ENCODE measurements at regions not wholly inside any gene's neighbourhood (a gene's known extent, or its start where the extent isn't known, plus 50 kb on each side); places are given as distances from the start of the nearest gene placed in this dataset.

DNA sequence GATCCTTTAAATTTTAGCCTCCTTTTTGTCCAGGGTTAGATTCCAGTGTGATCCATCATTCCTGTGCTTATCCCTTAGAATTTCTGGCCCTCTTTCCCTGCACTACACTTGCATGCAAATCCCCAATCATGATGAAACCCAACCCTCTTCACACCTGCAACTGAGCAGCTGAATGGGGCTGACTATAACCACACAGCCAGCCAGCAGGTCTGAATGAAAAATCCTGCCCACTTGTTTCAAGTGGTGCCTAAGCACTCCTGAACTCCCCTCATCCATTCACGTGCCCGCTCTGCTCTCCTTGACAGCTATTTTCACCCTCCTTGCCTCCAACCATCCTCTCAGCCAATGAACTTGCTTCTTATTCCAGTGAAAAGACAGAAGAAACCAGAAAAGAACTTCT lies 80.5 kb upstream of the AFF3 start:
- peak; percentile 67 for DNase-seq

DNA sequence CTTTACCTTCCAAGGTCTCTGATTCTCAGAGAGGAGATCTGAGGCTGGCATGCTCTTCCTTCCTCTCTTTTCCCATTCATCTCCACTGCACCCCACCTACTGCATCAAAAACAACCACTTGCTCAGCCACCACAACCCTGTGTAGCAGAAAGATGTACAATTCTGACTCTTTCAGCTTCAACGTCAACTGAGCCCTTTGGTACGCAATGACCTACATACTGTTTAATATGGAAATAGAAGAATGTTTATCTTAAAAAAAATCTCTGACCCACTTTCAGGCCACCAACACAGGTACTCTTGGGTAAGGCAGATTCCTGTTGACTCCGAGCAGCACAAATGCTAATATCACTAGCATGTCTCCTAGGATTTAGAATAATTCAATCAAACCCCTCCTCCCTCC lies 76.2 kb upstream of the AFF3 start:
- DNase-seq: no peak

DNA sequence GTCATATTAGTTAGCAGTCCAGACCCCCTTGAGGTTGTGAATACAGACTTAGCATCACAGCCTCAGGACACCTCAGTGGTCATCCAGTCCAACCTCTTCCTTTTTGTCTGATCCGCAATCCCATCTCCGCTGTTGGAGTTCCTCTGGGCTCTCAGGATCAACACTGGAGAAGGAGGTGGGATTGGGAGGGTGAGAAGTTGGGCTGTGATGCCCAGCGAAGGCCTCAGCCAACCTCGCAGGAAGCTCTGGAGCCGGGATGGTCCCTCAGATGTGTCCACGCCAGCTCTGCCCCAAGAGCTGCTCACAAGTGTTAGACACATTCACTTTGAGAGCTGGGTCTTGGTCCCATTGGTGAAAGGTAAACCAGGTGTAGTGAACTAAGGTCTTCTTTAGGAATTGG lies 74.9 kb upstream of the AFF3 start:
- no peak for DNase-seq

DNA sequence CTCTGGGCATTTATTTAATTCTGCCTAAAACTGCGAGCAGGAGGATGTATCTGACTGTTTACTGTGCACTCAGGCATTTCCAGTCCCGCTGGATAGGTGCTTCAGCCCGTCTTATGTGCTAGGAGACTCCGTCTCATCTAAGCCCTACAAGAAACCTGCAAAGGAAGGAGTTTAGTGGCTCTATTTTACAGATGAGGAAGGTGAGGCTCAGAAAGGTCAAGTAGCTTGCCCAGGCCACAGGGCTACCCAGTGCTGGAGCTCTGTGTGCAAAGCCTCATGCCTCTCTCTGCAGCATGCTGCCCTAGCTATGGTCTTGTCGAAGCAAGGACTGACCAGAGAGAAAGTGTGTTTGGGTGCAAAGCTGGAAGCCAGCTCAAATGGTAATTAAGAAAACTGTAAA lies 73.6 kb upstream of the AFF3 start:
- DNase-seq: no peak

DNA sequence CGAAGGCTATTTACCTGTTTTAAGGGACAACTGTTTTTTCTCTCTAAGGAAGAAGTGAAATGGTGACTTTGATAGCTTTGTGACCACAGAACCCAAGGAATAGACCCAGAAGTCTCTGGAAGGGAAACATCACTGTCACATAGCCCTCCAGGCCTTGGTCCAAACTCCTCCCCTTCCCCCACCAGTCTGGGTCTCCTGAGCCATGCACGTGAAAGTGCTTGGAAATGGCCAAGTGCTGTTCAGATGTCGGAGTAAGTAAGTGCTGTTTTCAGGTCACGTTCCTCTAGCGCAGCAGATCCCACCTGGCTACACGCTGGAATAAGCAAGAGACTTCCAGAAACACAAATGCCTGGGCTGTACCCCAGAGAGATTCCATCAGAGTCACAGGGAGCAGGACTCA lies 73.0 kb upstream of the AFF3 start:
- no peak for DNase-seq

DNA sequence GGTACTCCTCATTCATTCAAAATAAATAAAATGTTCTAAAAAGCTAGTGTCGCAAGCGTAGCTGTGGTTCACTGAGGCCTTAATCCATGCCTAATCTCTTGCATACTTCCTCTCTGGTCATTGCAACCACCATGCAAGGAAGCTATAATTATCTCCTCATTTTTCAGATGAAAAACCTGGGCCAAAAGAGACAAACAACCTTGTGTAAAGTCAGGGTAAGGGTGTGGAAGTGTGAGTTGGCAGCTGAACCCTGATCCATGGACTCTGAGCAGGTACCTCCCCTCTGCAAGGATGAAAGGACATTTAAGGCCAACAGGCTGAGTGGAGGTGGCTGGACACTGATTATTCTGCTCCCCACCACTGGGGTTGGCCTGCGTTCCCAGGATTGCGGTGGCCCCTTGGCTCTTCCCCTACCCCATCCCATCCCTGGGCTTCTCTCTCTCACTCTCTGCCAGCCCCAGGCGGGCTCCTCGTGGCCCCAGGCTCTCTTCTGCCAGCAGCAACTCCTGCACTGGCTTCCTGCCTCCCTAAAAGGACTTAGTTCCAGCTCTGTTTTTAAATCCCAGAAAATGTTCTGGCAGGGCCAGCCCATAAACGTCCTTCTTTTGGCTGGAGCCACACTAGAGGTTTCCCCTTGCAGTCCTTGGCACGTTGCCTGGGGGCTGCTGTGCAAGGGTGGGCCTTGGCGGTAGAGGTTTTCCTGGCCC lies 72.0 kb upstream of the AFF3 start:
- no peak for DNase-seq

DNA sequence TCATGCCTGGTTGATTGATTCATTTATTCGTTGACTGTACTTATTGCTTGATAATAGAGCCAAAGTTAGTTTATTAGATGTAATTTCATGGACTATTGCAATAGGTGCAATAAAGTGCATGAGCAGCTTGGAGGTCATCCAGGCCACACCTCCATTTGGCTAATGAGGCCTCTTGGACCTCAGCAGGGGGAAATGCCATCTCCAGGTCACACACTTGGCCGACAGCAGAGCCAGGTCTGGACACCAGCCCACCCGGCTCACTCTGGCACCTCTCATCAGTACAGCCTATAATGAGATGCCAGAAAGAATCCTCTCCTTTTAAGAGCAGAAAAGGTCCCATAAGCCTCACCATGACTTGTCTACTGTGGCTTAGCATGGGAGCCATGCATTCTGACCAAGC lies 71.2 kb upstream of the AFF3 start:
- DNase-seq: no peak

DNA sequence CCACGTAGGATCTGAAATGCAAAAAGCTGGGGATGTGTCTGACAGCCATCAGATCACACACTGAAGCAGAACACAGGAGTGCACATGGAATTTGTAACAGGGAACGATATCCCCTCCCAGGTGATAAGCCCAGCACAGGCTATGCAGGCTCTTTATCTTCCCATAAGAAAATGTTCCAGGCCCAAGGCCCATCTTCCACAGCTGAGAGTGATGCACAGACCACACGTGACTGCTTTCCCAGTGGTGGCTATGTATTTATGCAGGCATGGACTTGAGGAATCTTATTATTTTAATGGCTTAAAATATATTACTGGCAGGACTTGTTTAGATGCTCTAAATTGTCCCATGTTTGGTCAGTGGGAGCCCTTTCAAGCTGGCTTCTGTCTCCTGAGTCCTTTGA lies 70.5 kb upstream of the AFF3 start:
- DNase-seq: no peak

DNA sequence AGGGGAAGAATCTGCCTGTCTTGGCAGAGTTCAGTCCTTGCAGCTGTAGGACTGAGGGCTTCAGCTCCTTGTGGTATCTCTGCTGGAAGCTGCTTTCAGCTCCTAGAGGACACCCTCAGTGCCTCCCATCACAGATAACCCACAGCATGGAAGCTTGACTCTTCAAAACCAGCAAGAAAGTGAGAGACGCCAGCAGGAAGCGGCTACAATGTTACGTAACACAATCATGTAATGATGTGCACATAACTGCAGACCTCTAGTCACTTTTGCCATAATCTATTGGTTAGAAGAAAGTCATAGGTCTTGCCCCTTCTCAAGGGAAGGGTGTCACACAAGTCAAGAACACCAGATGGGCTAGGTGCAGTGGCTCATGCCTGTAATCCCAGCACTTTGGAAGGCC lies 69.1 kb upstream of the AFF3 start:
- no peak for DNase-seq

DNA sequence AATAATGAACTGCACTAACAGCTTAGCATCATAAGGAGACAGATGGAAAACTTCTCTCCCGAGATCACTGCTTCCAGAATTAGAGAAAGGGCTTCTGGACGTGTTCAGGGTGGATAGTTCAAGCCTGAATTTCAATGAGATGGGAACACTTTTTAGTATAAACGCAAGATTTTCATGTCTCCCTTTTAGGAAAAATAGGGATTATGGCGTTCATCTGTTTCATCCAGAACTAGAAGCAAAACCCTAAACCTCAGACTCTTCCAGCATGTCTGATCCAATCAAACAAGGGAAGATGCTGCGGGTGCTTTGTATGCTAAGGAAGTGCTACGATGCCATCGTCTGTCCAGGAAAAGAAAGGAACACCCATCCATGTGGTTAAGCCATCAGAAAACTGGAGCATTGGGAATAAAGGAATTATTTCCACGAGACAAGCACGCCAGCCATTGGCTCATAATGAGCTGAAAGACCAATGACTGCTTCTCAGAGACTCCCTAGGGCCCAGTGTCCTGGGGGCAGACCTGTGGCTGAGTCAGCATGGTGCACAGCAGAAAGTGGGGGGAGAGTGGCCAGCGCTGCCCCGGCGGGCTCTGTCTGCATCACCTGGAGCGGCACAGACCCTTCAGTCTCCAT lies 65.9 kb upstream of the AFF3 start:
- DNase-seq: no peak

DNA sequence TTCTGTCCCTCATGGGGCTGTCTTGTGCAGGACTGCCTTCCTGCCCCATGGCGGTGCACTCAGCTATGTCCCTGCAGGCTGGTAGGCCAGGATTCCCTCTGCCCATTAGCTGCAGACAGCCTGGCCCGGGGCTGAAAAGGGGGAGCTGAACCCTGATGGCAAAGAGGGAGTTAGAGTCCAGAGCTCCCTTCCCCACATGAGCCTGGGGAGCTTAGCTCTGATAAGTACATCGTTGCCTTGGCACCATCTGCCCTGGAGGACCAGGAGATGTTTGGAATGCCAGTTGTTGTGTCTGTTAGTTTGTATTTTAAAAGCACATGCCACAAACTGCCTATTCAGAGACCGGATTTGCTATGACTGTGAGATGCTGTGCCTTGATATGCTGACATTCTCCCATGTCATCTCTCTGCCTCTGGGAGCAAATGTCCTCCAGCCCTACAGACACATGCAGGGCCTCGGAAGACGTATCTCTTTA lies 65.1 kb upstream of the AFF3 start:
- DNase-seq: no peak

DNA sequence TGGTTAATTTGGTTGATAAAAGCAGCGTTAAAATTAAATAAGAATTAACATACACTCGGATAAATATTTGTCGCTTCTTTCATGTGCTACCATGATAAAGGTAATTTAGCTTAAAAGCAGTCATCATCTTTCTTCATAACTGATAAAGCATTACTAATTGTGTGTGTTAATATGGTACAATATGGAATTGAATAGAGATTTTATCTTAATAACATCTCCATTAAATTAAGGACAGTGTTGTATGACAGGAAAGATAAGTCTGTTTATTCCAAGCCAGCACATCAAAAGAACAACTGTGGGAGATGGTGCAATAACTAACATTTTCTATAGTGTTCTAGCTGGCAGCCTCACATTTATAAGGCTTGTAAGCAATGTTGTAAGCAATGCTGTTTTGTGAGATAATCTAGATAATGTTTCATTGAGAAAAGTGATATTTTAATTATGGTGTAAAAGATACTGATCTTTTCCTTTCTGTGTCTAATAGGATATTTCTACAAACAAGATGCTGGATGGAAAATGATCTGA lies 64.4 kb upstream of the AFF3 start:
- DNase-seq: no peak

DNA sequence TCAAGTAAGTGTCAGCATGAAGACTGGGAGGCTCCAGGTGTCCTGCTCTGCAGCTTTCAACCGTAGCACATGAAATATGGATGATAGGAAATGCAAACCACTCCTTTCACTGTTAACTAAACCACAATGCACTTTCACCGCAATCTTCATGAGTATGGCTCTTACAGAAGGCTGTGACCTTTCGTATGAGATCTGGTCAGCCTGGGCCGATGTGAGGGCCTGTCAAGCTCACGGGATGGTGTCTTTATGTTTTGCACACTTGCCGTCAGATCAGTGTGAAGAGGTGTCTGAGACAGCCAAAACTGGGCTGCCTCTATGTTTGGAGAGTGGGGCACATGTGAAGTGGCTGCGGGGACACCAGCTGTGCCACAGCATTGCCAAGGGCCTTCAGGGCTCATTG lies 62.8 kb upstream of the AFF3 start:
- DNase-seq: no peak

DNA sequence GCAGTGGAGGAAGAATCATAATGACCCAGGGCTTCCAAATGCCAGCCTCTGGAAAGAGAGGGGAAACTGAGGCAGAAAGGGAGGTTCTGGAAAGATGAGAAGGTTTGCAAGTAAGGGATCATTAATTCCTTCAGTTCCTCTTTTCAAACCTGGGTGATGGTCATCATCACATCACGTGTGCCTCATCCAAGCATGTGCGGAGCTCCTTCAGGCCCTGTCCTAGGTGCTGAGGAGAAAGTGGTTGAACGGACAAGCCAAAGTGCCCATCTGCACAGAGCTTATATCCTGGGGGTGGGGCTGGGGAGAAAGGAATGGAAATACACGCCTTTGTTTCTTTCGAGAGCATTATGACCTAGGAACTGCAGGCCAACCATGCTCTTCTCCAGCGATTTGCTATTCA lies 60.2 kb upstream of the AFF3 start:
- no peak for DNase-seq

DNA sequence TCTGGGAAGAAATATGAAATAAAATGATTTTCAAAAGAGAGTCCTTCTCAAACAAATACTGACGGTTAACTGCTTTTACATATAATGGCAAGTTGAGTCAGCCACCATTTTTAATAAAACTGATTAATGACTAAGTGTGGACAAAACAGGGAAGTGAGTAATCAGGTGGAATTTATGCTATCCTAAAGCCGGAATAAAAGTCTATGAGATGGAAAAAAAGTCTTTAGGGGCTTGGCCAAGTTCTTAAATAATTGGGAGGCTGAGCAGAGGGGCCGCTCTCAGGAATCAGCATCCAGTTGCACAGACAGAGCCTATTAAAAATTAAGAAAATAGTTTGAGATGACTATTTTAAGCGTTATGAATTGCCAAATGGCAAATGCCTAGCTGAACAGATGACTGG lies 58.6 kb upstream of the AFF3 start:
- DNase-seq: no peak

DNA sequence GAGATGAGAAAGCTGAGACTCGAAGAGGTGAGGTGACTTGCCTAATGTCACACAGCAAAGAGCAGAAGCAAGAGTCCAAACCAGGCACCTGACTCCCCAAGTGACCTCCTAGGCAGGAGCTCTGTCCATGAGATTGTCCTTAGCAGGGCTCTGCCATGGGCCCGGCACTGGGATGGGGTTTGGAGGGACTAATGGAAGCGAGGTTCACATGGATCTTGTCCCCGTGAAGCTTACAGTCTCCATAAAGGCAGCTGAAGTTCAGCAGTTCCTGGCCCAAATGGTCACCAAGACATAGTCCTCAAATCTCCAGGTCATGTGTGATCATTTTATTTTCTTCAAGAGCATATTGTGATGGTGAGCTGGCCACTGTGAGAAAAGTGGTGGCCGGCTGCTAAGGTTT lies 57.0 kb upstream of the AFF3 start:
- DNase-seq: no peak

DNA sequence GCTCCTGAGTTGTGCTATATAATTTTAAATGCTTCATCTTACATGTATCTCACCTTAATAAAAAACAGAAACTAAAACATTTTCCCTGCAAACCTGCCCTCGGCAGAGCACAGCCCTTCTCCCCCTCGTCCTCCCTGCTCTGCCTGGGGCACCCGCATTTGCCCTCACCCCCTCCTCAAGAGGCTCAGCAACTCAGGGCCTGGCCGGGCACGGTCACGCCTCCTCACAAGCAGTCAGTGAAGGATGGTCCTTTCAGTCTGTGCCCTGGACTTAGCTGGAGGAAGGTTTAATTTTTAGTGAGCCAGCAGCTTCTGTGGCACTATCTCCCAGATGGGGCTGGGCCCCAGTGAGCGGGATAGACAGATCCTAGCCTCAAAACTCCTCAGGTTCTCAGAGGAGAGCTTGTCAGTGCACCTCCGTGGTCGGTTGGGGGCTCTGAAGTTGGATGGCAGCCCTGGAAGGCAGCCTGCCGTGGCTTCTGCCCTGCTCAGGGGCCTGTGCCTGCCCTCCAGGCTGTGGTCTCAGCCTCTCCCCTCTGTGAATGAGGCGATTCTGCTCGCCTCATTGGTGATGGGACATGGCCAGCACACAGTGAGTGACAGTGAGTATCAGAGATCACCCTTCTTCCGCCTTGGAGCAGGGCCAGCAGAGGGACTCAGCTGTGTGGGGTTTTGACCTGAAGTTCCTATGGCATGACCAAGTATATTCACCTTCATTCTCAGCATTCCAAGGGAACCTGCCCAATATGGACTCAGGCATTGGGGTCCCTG lies 56.3 kb upstream of the AFF3 start:
- no peak for DNase-seq

DNA sequence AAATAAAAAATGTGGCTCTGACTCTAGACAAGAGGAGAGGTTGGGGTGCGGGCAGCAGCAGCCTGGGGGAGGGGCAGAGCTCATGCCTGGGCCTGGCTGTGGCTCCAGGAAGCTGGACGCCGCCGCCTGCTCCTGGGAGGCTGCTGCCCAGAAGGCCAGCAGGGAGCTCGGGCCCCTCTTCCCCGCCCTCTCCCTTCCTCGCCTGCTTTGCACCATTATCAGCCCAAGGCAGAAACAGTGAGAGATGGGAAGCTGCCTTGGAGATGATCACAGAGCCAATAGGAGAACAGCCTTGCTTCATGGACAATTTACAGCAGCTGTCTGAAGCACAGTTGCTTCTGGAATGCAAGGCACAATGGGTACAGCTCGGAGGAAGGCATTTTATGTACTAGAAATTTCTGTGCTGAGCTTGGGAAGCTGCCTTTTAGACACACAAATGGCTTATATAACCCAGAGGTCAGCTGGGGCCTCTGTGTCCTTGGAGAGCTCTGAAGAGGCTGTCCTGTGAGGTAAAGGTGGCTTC lies 55.3 kb upstream of the AFF3 start:
- peak; percentile 73 for DNase-seq

DNA sequence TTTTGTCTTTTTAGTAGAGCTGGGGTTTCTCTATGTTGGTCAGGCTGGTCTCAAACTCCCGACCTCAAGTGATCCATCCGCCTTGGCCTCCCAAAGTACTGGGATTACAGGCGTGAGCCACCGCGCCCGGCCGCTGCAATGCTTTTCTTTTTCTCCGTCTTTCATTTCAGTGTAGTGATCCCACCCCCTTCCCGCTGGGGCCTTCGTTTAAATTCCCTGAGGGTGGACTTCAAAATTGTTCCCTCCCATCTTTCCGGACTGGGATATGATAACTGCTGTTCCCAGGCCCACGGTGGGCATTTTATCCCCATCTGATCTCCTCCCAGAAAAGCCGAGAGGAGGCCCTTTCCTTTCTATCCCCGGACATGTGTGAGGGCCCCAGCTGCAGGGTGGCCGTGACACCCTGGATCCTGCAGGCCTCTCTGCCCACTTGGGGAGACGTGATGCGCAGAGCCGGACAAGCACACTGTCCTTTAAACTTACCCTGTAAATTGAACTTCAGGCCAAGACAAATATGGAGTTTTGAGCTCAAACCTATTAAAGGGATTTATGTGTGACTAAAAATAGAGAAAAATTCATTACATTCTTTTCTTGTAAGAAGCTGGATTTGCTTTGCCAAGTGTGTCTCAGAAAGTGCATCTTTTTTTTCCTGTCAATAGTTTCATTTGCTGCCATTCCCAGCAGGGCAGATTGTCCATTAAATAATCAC lies 54.5 kb upstream of the AFF3 start:
- DNase-seq: no peak

DNA sequence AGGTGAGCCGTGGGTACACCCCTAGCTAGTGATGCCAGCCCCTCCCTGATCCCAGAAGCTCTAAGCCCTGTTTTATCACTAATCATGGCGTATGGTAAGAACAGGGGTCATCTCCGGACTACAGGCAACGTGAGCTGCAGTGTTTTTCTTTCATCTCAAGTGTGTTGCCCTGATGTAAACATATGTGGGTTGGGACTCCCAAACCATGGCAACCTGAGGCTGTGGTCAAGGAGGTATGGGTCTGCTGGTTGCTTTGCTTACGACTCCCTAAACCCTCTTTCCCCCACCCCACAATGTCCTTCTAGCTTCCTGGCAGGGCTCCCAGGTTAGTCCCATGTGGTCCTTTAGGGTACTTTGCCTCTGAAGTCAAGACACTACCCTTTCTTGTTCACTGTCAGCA lies 53.6 kb upstream of the AFF3 start:
- no peak for DNase-seq

DNA sequence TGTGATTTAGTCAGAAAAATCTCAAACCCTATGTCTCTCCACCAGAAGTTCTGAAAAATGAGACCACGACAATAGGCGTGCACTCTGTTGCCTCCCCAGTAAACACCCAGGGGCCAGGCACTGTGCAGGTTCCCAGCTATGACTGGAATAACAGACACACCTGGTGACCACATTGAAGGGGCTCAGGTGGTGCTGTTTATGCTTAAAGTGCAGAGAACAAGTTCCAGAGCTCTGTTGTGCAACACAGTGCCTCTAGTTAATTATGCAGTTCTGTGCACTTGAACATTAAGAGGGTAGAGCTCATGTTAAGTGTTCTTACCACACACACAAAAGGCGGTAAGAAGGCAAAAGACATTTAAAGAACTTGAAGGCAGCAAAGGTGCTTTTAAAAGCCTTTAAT lies 52.6 kb upstream of the AFF3 start:
- DNase-seq: no peak

DNA sequence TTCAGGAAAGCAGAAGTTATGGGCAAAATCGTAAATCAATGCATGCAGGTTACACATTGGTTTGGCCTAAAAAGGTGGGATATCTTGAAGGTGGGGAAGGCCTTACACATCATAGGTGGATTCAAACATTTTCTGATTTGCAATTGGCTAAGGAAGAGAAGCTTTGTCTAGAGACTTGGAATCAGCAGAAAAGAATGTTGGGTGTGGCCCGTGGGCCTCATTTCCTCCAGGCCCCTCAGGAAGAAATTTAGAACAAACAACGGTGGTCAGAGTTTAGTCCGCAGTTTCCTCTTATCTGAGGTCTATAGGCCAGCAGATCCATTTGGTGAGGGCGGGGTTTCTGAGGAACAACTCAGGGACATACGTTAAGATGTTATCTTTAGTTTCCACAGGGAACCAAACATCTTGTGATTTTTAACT lies 50.9 kb upstream of the AFF3 start:
- no peak for DNase-seq

DNA sequence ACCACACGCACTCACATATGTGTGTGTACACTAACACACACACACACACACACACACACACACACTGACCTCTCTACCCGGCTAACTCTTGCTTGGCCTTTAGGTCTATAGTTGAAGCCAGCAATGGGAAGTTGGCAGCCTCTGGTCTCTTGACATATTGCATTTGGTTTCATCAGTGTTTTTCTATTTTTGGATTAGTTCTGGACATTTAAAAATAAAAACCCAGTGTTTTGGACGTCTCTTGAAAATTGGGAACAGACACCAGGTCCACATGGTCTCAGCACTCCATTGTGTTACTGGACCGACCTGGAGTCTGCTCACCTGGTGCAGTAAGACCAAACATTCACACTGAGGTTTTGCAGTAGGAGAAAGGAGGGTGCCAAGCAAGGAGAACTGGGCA lies 50.4 kb upstream of the AFF3 start:
- DNase-seq: no peak

All from NCI-H345 (cell line).